ENCODE measurements at regions not wholly inside any gene's neighbourhood (a gene's known extent, or its start where the extent isn't known, plus 50 kb on each side); places are given as distances from the start of the nearest gene placed in this dataset.

GRCh38 chr2:156134887-156135286 is 197.6 kb downstream of the NR4A2 start:
- no peak overlapping the region for H3K4me3 Mint-ChIP-seq
- no peaks in the 10 kb centered on the region for H3K27me3 Mint-ChIP-seq (ENCODE audit: low read depth)
- ATAC-seq (no peak), DNase-seq (ENCODE audit: low spot score) (no peak)
- ChIA-PET POLR2A (no interaction called here), CTCF (interaction anchor here (0.6 to 1.0 kb wide), 3 partner anchors 446 to 762 kb away, joined by 3 to 4 read pairs (median 3); no protein-coding TSS in a partner anchor)
- no peak overlapping the region for H3K27ac Mint-ChIP-seq
- no peaks in the 10 kb centered on the region; the same call in 1 of the 2 replicates for H3K4me1 Mint-ChIP-seq
- TF ChIP-seq SOX15 (CRISPR knock-in tag; IDR thresholded peaks at IDR 0.05) (no peak), ZNF425 (CRISPR knock-in tag; conservative IDR thresholded peaks at IDR 0.05) (no peak), RELA (CRISPR knock-in tag; IDR thresholded peaks at IDR 0.05; ENCODE audit: borderline replicate concordance) (no peak), ETV6 (CRISPR knock-in tag; IDR thresholded peaks at IDR 0.05) (no peak), FOXJ3 (CRISPR knock-in tag; IDR thresholded peaks at IDR 0.05; ENCODE audit: borderline replicate concordance) (no peak), PRRX2 (CRISPR knock-in tag; IDR thresholded peaks at IDR 0.05) (no peak), ELF4 (CRISPR knock-in tag; IDR thresholded peaks at IDR 0.05; ENCODE audit: low read depth) (no peak), TCF7 (CRISPR knock-in tag; IDR thresholded peaks at IDR 0.05; ENCODE audit: low read depth) (no peak), CDX4 (CRISPR knock-in tag; IDR thresholded peaks at IDR 0.05; ENCODE audit: borderline replicate concordance) (no peak), CREB1 (CRISPR knock-in tag; IDR thresholded peaks at IDR 0.05) (no peak), TP53 (CRISPR knock-in tag; IDR thresholded peaks at IDR 0.05) (no peak), NR1H2 (CRISPR knock-in tag; IDR thresholded peaks at IDR 0.05) (no peak)
- TF ChIP-seq, protein P1, sequence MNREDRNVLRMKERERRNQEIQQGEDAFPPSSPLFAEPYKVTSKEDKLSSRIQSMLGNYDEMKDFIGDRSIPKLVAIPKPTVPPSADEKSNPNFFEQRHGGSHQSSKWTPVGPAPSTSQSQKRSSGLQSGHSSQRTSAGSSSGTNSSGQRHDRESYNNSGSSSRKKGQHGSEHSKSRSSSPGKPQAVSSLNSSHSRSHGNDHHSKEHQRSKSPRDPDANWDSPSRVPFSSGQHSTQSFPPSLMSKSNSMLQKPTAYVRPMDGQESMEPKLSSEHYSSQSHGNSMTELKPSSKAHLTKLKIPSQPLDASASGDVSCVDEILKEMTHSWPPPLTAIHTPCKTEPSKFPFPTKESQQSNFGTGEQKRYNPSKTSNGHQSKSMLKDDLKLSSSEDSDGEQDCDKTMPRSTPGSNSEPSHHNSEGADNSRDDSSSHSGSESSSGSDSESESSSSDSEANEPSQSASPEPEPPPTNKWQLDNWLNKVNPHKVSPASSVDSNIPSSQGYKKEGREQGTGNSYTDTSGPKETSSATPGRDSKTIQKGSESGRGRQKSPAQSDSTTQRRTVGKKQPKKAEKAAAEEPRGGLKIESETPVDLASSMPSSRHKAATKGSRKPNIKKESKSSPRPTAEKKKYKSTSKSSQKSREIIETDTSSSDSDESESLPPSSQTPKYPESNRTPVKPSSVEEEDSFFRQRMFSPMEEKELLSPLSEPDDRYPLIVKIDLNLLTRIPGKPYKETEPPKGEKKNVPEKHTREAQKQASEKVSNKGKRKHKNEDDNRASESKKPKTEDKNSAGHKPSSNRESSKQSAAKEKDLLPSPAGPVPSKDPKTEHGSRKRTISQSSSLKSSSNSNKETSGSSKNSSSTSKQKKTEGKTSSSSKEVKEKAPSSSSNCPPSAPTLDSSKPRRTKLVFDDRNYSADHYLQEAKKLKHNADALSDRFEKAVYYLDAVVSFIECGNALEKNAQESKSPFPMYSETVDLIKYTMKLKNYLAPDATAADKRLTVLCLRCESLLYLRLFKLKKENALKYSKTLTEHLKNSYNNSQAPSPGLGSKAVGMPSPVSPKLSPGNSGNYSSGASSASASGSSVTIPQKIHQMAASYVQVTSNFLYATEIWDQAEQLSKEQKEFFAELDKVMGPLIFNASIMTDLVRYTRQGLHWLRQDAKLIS (CRISPR knock-in tag; IDR thresholded peaks at IDR 0.05; ENCODE audit: borderline replicate concordance): no peak
- TF ChIP-seq, protein P2, sequence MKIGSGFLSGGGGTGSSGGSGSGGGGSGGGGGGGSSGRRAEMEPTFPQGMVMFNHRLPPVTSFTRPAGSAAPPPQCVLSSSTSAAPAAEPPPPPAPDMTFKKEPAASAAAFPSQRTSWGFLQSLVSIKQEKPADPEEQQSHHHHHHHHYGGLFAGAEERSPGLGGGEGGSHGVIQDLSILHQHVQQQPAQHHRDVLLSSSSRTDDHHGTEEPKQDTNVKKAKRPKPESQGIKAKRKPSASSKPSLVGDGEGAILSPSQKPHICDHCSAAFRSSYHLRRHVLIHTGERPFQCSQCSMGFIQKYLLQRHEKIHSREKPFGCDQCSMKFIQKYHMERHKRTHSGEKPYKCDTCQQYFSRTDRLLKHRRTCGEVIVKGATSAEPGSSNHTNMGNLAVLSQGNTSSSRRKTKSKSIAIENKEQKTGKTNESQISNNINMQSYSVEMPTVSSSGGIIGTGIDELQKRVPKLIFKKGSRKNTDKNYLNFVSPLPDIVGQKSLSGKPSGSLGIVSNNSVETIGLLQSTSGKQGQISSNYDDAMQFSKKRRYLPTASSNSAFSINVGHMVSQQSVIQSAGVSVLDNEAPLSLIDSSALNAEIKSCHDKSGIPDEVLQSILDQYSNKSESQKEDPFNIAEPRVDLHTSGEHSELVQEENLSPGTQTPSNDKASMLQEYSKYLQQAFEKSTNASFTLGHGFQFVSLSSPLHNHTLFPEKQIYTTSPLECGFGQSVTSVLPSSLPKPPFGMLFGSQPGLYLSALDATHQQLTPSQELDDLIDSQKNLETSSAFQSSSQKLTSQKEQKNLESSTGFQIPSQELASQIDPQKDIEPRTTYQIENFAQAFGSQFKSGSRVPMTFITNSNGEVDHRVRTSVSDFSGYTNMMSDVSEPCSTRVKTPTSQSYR (CRISPR knock-in tag; IDR thresholded peaks at IDR 0.05): no peak
- TF ChIP-seq, protein P3, sequence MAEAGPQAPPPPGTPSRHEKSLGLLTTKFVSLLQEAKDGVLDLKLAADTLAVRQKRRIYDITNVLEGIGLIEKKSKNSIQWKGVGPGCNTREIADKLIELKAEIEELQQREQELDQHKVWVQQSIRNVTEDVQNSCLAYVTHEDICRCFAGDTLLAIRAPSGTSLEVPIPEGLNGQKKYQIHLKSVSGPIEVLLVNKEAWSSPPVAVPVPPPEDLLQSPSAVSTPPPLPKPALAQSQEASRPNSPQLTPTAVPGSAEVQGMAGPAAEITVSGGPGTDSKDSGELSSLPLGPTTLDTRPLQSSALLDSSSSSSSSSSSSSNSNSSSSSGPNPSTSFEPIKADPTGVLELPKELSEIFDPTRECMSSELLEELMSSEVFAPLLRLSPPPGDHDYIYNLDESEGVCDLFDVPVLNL (CRISPR knock-in tag; IDR thresholded peaks at IDR 0.05; ENCODE audit: borderline replicate concordance, low read depth): no peak
- H3K9me3 Mint-ChIP-seq: no peaks in the 10 kb centered on the region
- H3K36me3 Mint-ChIP-seq: no peaks in the 10 kb centered on the region

DNA sequence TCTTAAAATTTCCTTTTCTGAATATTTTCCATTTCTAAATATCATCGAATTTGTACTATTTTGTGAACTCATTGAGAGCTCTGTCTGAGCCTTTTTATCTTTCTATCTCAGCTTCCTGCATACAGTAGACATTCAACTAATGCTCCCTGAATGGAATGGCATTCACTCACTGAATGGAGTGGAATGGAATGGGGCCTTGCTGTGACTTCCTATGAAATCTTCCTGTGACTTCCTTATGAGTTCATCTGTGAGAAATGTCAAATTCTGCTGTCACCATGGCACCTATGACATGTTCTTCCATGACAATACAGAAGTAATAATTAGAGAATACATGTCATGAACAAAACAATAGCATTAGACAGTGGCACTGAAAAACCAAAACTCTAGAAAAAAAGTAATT is 199.6 kb downstream of the NR4A2 start:
- CTCF ChIA-PET: no interaction called here
- H3K4me3 Mint-ChIP-seq: no peak overlapping the region
- POLR2A ChIA-PET: no interaction called here
- no peaks in the 10 kb centered on the region for H3K36me3 Mint-ChIP-seq
- DNase-seq (ENCODE audit: low spot score): no peak
- H3K27me3 Mint-ChIP-seq (ENCODE audit: low read depth): no peaks in the 10 kb centered on the region
- no peak for ATAC-seq
- no peaks in the 10 kb centered on the region for H3K9me3 Mint-ChIP-seq
- H3K4me1 Mint-ChIP-seq: no peaks in the 10 kb centered on the region; the same call in 1 of the 2 replicates
- H3K27ac Mint-ChIP-seq: no peak overlapping the region
- TF ChIP-seq, protein P4, sequence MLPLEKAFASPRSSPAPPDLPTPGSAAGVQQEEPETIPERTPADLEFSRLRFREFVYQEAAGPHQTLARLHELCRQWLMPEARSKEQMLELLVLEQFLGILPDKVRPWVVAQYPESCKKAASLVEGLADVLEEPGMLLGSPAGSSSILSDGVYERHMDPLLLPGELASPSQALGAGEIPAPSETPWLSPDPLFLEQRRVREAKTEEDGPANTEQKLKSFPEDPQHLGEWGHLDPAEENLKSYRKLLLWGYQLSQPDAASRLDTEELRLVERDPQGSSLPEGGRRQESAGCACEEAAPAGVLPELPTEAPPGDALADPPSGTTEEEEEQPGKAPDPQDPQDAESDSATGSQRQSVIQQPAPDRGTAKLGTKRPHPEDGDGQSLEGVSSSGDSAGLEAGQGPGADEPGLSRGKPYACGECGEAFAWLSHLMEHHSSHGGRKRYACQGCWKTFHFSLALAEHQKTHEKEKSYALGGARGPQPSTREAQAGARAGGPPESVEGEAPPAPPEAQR (CRISPR knock-in tag; IDR thresholded peaks at IDR 0.05): no peak
- TF ChIP-seq FOXK1 (CRISPR knock-in tag; IDR thresholded peaks at IDR 0.05) (no peak), ZNF425 (CRISPR knock-in tag; conservative IDR thresholded peaks at IDR 0.05) (no peak)
- TF ChIP-seq, protein P5, sequence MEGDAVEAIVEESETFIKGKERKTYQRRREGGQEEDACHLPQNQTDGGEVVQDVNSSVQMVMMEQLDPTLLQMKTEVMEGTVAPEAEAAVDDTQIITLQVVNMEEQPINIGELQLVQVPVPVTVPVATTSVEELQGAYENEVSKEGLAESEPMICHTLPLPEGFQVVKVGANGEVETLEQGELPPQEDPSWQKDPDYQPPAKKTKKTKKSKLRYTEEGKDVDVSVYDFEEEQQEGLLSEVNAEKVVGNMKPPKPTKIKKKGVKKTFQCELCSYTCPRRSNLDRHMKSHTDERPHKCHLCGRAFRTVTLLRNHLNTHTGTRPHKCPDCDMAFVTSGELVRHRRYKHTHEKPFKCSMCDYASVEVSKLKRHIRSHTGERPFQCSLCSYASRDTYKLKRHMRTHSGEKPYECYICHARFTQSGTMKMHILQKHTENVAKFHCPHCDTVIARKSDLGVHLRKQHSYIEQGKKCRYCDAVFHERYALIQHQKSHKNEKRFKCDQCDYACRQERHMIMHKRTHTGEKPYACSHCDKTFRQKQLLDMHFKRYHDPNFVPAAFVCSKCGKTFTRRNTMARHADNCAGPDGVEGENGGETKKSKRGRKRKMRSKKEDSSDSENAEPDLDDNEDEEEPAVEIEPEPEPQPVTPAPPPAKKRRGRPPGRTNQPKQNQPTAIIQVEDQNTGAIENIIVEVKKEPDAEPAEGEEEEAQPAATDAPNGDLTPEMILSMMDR (IDR thresholded peaks at IDR 0.05): no peak
